Right hindlimb (tissue), 1 donor: ENCODE measurements at regions not wholly inside any gene's neighbourhood (a gene's known extent, or its start where the extent isn't known, plus 50 kb on each side); places are given as distances from the start of the nearest gene placed in this dataset.

Source experiments
- DNase-seq: peaks from one replicate; pipeline ENCODE4 v3.0.0-alpha.2; 2018

DNA sequence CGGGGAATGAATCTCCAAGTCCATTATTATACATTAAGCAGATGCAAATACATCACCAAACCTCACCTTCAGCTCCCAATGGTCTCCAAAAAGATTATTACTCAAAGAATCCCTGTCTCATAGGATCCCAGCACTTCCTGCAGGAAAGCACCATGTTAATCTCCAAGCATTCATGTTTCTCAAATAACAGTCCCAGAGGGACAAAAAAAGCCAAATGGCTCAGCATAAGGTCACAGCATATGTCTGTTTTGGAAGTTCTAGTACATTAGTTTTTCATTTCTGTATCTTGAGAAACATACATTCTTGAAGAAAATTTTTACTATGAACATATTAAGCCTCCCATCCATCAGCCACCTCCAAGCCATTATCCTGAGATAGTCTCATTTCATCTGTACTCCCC is 103.3 kb downstream of the METTL4 start:
- no peak for DNase-seq

GRCh38 chr18:2471523-2471922 is 99.8 kb downstream of the METTL4 start:
- no peak for DNase-seq

GRCh38 chr18:2478662-2479061 is 92.6 kb downstream of the METTL4 start:
- DNase-seq: no peak

GRCh38 chr18:2480536-2480935 is 90.8 kb downstream of the METTL4 start:
- DNase-seq: no peak

DNA sequence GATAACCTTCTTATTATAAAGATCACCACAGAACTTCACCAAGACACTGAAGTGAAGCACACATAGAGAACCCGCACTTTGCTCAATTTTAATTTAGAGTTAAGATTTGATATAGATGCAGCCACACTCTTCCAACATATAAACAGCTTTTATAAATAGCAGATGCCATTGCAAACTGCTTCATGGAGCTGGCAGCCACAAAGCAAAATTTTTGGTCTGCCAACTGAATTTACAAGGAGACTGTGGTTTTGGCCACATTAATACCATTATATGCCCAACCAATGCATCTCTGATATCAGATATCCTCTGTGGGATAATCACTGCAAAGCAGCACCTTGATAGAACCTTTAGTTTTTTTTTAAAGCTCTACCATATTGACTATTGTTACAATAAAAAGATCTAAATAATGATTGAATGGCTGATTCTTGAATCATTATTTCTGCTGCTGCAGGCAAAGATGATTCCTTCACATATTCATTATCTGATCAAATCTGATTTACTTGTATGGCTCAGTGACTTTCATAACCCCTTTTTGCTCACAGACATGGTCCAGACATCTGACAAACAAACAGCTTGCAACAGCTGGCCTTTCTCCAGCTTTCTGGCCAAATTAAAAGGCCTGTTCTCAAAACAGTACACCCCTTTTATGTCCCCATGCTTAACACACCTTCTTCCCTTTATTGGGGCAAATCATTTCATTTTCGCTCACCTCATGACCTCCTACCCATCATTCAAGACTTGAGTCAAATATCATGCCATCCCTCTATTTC is 88.4 kb downstream of the METTL4 start:
- DNase-seq: no peak

GRCh38 chr18:2485983-2486382 is 85.3 kb downstream of the METTL4 start:
- no peak for DNase-seq

GRCh38 chr18:2486426-2486825 is 84.9 kb downstream of the METTL4 start:
- DNase-seq: no peak
